ENCODE measurements at regions not wholly inside any gene's neighbourhood (a gene's known extent, or its start where the extent isn't known, plus 50 kb on each side); places are given as distances from the start of the nearest gene placed in this dataset.

DNA sequence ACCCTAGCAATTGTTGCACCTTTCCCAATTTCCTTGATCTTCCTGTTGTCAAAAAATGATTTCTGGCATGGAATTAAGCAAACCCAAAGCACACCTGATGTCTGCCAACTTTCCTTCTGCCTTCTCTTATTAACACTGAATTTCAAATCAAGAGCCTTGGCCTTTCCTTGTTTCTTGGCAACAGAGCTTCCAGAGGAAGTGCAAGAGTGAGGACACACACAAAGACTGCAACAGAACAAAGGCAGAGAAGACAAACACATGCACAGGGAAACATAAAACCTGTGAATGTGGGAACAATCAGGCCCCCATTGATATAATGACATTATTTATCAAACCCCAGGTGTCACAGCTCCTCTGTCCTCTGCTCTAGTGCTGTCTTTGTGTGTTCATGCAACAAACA is 73.0 kb upstream of the IL6 start:
- TF ChIP-seq ELF4 (IDR thresholded peaks at IDR 0.05) (no peak), SP1 (IDR thresholded peaks at IDR 0.05) (no peak), FOXK2 (IDR thresholded peaks at IDR 0.05) (no peak), SUZ12 (IDR thresholded peaks at IDR 0.05) (no peak), BHLHE40 (IDR thresholded peaks at IDR 0.05; ENCODE audit: borderline replicate concordance) (no peak)

All from HEK293T (cell line).